A549 (cell line): ENCODE measurements at regions not wholly inside any gene's neighbourhood (a gene's known extent, or its start where the extent isn't known, plus 50 kb on each side); places are given as distances from the start of the nearest gene placed in this dataset.

Source experiments
- ATAC-seq, 2 experiments: fragments of 200-7000 bp in 1 of 2; fragments of >200 bp in 1 of 2; cut with Nextera tagmentation in 1 of 2; cut with Tn5 transposase in 1 of 2; 3 replicates each; pipeline versions ENCODE4 v1.8.0 to v1.9.1; 2018 to 2020; ENCODE audit warnings: mild to moderate bottlenecking in 1 of 2, moderate library complexity in 1 of 2
- CTCF ChIA-PET: fragments of 300-600 bp; sonication (Branson Sonifier 250); formaldehyde crosslinking; extraction: SDS; loops from one replicate; lab custom pipeline; 2021; ENCODE audit warnings: antibody characterized with exemption, inconsistent platforms; lab: Yijun Ruan, JAX
- POLR2A ChIA-PET: fragments of 350-600 bp; formaldehyde crosslinking; extraction: SDS; loops from one replicate; lab custom pipeline; 2021; ENCODE audit warnings: antibody characterized with exemption, inconsistent platforms; lab: Yijun Ruan, JAX
- DNase-seq, 2 experiments: peaks; one replicate each; pipeline versions ENCODE4 v3.0.0 to v3.0.0-alpha.2; 2011 to 2016; ENCODE audit warnings: low read depth in 1 of 2, low spot score in 1 of 2
- FAIRE-seq: peaks from 2 replicates; lab custom pipeline; 2011; peaks lifted over from hg19 to GRCh38; lab: Jason Lieb, UNC
- H3K27ac ChIP-seq, 2 experiments: fragments of >200 bp; sonication (Bioruptor Twin); formaldehyde crosslinking; 3 replicates each; pipeline ENCODE4 v1.5.1; 2016 to 2017
- H3K4me1 ChIP-seq: fragments of >200 bp; sonication (Bioruptor Twin); formaldehyde crosslinking; 3 replicates; pipeline ENCODE4 v1.6.1; 2016
- H3K4me2 ChIP-seq: fragments of >200 bp; sonication (Bioruptor Twin); formaldehyde crosslinking; 3 replicates; pipeline ENCODE4 v1.6.1; 2016
- H3K4me3 ChIP-seq: fragments of >200 bp; sonication (Bioruptor Twin); formaldehyde crosslinking; 3 replicates; pipeline ENCODE4 v1.5.1; 2016
- H3K9me3 ChIP-seq: fragments of >200 bp; sonication (Bioruptor Twin); formaldehyde crosslinking; 3 replicates; pipeline ENCODE4 v1.6.1; 2016
- BHLHE40 ChIP-seq: IDR thresholded peaks from 2 replicates; pipeline ENCODE4 v1.6.1; 2012; ENCODE audit warnings: low read depth, low read length, inconsistent platforms
- CEBPB ChIP-seq, 2 experiments: fragments of >200 bp in 1 of 2; sonication (Bioruptor Twin) in 1 of 2; formaldehyde crosslinking in 1 of 2; IDR thresholded peaks; 2 replicates each; pipeline ENCODE4 v1.6.1; 2012 to 2016
- CHD4 ChIP-seq: fragments of 200-600 bp; sonication (generic); IDR thresholded peaks from 2 replicates; pipeline ENCODE4 v1.6.1; 2016; ENCODE audit warnings: antibody characterized with exemption, mild to moderate bottlenecking, borderline replicate concordance
- EHF ChIP-seq: fragments of 250-450 bp; sonication (Bioruptor Pico); IDR thresholded peaks from 2 replicates; pipeline ENCODE4 v1.5.0; 2020; ENCODE audit warnings: mild to moderate bottlenecking
- ESRRA ChIP-seq: fragments of 150-350 bp; IDR thresholded peaks from 2 replicates; pipeline ENCODE4 v1.6.1; 2014; ENCODE audit warnings: mild to moderate bottlenecking, low read length, borderline replicate concordance
- FOSL2 ChIP-seq, 2 experiments: fragments of 450-650 bp in 1 of 2; fragments of >200 bp in 1 of 2; sonication (Bioruptor Twin) in 1 of 2; formaldehyde crosslinking; IDR thresholded peaks; 2 replicates each; pipeline versions ENCODE4 v1.5.0 to v1.6.1; 2016 to 2020; ENCODE audit warnings: mild to moderate bottlenecking in 1 of 2, moderate library complexity in 1 of 2
- GATA3 ChIP-seq: IDR thresholded peaks from 2 replicates; pipeline ENCODE4 v1.6.1; 2012; ENCODE audit warnings: borderline replicate concordance
- JUN ChIP-seq, 2 experiments: fragments of >200 bp; sonication (Bioruptor Twin); formaldehyde crosslinking; IDR thresholded peaks; 2 replicates in 1 of 2; 3 replicates in 1 of 2; pipeline ENCODE4 v1.6.1; 2016 to 2017
- KDM5A ChIP-seq: fragments of 200-600 bp; sonication (generic); IDR thresholded peaks from 2 replicates; pipeline ENCODE4 v1.6.1; 2016; ENCODE audit warnings: antibody characterized with exemption, mild to moderate bottlenecking
- MAZ ChIP-seq: fragments of 150-350 bp; IDR thresholded peaks from 2 replicates; pipeline ENCODE4 v1.6.1; 2014; ENCODE audit warnings: antibody characterized with exemption, low read depth, low read length, borderline replicate concordance
- MYC ChIP-seq: IDR thresholded peaks from 2 replicates; pipeline ENCODE4 v1.6.1; 2012; ENCODE audit warnings: mild to moderate bottlenecking, inconsistent platforms, low read length, improper control_type of control experiment, borderline replicate concordance
- NPAS2 ChIP-seq: fragments of 250-450 bp; sonication (Bioruptor Pico); IDR thresholded peaks from 2 replicates; pipeline ENCODE4 v1.8.0; 2022; ENCODE audit warnings: mild to moderate bottlenecking, moderate library complexity, borderline replicate concordance
- PHF8 ChIP-seq: fragments of 200-600 bp; sonication (generic); IDR thresholded peaks from 2 replicates; pipeline ENCODE4 v1.6.1; 2016; ENCODE audit warnings: low read depth, mild to moderate bottlenecking, antibody characterized with exemption, moderate library complexity, borderline replicate concordance
- POLR2AphosphoS2 ChIP-seq: conservative IDR thresholded peaks from 2 replicates; pipeline ENCODE4 v1.6.1; 2012; ENCODE audit warnings: low read length, improper control_type of control experiment, inconsistent platforms
- RAD21 ChIP-seq, 2 experiments: fragments of >200 bp in 1 of 2; sonication (Bioruptor Twin) in 1 of 2; formaldehyde crosslinking in 1 of 2; IDR thresholded peaks in 1 of 2; conservative IDR thresholded peaks in 1 of 2; 2 replicates in 1 of 2; 3 replicates in 1 of 2; pipeline ENCODE4 v1.6.1; 2012 to 2018; ENCODE audit warnings: inconsistent platforms in 1 of 2
- RCOR1 ChIP-seq: fragments of 150-350 bp; IDR thresholded peaks from 2 replicates; pipeline ENCODE4 v1.6.1; 2014; ENCODE audit warnings: antibody characterized with exemption, low read length, low read depth
- RFX5 ChIP-seq: fragments of 450-650 bp; IDR thresholded peaks from 2 replicates; pipeline ENCODE4 v1.7.1; 2014; ENCODE audit warnings: antibody characterized with exemption, mild to moderate bottlenecking, moderate library complexity
- SREBF2 ChIP-seq: fragments of 450-650 bp; IDR thresholded peaks from 2 replicates; pipeline ENCODE4 v1.6.1; 2014; ENCODE audit warnings: mild to moderate bottlenecking, moderate library complexity
- TFCP2L1 ChIP-seq: fragments of 250-450 bp; sonication (Bioruptor Pico); IDR thresholded peaks from 2 replicates; pipeline ENCODE4 v1.5.0; 2021; ENCODE audit warnings: mild to moderate bottlenecking
- TP53 ChIP-seq: fragments of 250-450 bp; sonication (Bioruptor Pico); IDR thresholded peaks from 2 replicates; pipeline ENCODE4 v1.5.0; 2021; ENCODE audit warnings: mild to moderate bottlenecking, moderate library complexity
- ZC3H11A ChIP-seq: fragments of 450-650 bp; IDR thresholded peaks from 2 replicates; pipeline ENCODE4 v1.6.1; 2014; ENCODE audit warnings: antibody characterized with exemption, mild to moderate bottlenecking
- ZFP36 ChIP-seq: fragments of 450-650 bp; IDR thresholded peaks from 2 replicates; pipeline ENCODE4 v1.6.1; 2014; ENCODE audit warnings: borderline replicate concordance; ENCODE audit not compliant: partially characterized antibody
- ZNF302 ChIP-seq: fragments of 250-450 bp; sonication (Bioruptor Pico); IDR thresholded peaks from 2 replicates; pipeline ENCODE4 v1.9.0; 2021; ENCODE audit warnings: inconsistent platforms, mild to moderate bottlenecking, moderate library complexity
- WGBS: methylation state at CpG from one replicate; pipeline ENCODE4 v1.1.6; 2017; ENCODE audit errors: missing lambda C conversion rate; 5-methylcytosine and 5-hydroxymethylcytosine counted together
- TF ChIP-seq, protein P1 (sequence below): IDR thresholded peaks from 2 replicates; pipeline ENCODE4 v1.6.1; 2012; ENCODE audit warnings: low read depth, borderline replicate concordance
- TF ChIP-seq, protein P2 (sequence below): fragments of >200 bp; sonication (Bioruptor Twin); formaldehyde crosslinking; IDR thresholded peaks from 3 replicates; pipeline ENCODE4 v1.5.1; 2016
- TF ChIP-seq, protein P3 (sequence below): fragments of >200 bp; sonication (Bioruptor Twin); formaldehyde crosslinking; IDR thresholded peaks from 3 replicates; pipeline ENCODE4 v1.6.1; 2016
- TF ChIP-seq, protein P4 (sequence below): fragments of 250-450 bp; sonication (Bioruptor Pico); IDR thresholded peaks from 2 replicates; pipeline ENCODE4 v1.5.0; 2020; ENCODE audit warnings: low read depth, mild to moderate bottlenecking, moderate library complexity
- TF ChIP-seq, protein P5 (sequence below): IDR thresholded peaks from 2 replicates; pipeline ENCODE4 v1.6.1; 2012
- TF ChIP-seq, protein P6 (sequence below): fragments of >200 bp; sonication (Bioruptor Twin); formaldehyde crosslinking; IDR thresholded peaks from 2 replicates; pipeline ENCODE4 v1.6.1; 2016

DNA sequence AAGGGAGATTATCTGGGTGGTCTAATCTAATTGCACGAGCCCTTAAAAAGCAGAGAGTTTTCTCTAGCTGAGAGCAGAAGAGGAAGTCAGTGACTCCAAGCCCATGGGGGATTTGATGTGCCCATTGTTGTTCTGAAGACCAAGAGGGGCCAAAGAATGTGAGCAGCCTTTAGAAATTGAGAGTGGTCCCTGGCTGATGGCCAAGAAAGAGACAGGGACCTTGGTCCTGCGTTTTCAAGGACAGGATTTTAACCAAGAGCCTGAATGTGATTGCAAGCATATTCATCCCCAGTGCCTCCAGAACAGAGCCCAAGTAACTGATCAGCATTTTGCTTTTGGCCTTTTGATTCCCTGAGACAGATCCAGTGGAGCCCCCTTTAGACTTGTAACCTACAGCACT lies 1353.9 kb downstream of the AACS start:
- FAIRE-seq (no peak), DNase-seq (no peak)
- 4% methylated on average over 2 of the region's 2 CpGs for WGBS
- Histone ChIP-seq H3K4me3 (no peak overlapping the region), H3K4me1 (no peaks in the 10 kb centered on the region), H3K27ac (no peak overlapping the region)
- TF ChIP-seq, protein P1, sequence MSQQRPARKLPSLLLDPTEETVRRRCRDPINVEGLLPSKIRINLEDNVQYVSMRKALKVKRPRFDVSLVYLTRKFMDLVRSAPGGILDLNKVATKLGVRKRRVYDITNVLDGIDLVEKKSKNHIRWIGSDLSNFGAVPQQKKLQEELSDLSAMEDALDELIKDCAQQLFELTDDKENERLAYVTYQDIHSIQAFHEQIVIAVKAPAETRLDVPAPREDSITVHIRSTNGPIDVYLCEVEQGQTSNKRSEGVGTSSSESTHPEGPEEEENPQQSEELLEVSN: no peak
- no peak for TF ChIP-seq NPAS2 (CRISPR knock-in tag)
- TF ChIP-seq RFX5: no peak
- TF ChIP-seq RCOR1: no peak
- TF ChIP-seq TP53 (CRISPR knock-in tag): no peak
- TF ChIP-seq EHF (CRISPR knock-in tag): no peak
- TF ChIP-seq, protein P2, sequence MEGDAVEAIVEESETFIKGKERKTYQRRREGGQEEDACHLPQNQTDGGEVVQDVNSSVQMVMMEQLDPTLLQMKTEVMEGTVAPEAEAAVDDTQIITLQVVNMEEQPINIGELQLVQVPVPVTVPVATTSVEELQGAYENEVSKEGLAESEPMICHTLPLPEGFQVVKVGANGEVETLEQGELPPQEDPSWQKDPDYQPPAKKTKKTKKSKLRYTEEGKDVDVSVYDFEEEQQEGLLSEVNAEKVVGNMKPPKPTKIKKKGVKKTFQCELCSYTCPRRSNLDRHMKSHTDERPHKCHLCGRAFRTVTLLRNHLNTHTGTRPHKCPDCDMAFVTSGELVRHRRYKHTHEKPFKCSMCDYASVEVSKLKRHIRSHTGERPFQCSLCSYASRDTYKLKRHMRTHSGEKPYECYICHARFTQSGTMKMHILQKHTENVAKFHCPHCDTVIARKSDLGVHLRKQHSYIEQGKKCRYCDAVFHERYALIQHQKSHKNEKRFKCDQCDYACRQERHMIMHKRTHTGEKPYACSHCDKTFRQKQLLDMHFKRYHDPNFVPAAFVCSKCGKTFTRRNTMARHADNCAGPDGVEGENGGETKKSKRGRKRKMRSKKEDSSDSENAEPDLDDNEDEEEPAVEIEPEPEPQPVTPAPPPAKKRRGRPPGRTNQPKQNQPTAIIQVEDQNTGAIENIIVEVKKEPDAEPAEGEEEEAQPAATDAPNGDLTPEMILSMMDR: no peak
- TF ChIP-seq, protein P3, sequence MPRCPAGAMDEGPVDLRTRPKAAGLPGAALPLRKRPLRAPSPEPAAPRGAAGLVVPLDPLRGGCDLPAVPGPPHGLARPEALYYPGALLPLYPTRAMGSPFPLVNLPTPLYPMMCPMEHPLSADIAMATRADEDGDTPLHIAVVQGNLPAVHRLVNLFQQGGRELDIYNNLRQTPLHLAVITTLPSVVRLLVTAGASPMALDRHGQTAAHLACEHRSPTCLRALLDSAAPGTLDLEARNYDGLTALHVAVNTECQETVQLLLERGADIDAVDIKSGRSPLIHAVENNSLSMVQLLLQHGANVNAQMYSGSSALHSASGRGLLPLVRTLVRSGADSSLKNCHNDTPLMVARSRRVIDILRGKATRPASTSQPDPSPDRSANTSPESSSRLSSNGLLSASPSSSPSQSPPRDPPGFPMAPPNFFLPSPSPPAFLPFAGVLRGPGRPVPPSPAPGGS: no peak
- no peak for TF ChIP-seq RAD21 (conservative IDR thresholded peaks at IDR 0.05 in 1 of 2, IDR thresholded peaks at IDR 0.05 in 1 of 2)
- TF ChIP-seq, all 56 proteins: peak for 0
- CTCF ChIA-PET: no interaction called here
- Histone ChIP-seq H3K9me3 (no peaks in the 10 kb centered on the region), H3K4me2 (no peak overlapping the region)
- POLR2A ChIA-PET: no interaction called here
- no peak for ATAC-seq

DNA sequence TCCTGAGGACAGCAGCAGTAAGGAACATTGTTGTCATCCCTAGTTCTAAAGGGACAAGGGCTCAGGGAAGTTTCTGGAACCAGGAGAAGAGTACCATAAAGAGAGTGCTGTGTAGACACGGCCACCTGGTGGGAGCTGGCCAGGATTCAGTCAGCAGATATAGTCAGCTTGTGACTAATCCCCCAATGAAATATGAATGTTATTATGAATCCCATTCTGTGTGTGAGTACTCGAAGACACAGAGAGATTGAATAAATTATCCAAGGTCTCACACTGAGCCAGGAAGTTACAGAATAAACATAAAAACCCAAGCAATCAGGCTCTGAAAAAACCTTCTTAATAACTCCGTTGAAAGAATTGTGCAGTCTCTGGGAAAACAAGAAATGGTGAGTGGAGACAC lies 1359.5 kb downstream of the AACS start:
- CTCF ChIA-PET: no interaction called here
- TF ChIP-seq, protein P1: no peak
- TF ChIP-seq, protein P4, sequence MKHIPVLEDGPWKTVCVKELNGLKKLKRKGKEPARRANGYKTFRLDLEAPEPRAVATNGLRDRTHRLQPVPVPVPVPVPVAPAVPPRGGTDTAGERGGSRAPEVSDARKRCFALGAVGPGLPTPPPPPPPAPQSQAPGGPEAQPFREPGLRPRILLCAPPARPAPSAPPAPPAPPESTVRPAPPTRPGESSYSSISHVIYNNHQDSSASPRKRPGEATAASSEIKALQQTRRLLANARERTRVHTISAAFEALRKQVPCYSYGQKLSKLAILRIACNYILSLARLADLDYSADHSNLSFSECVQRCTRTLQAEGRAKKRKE: no peak
- TF ChIP-seq SREBF2 (no peak), MAZ (no peak), MYC (no peak), CEBPB (IDR thresholded peaks at IDR 0.05) (no peak), ZC3H11A (no peak), RCOR1 (no peak)
- TF ChIP-seq, all 56 proteins: peak for 0
- ATAC-seq (no peak), FAIRE-seq (no peak), DNase-seq (no peak)
- no peak overlapping the region for H3K4me2 ChIP-seq
- WGBS: 16% methylated on average over 3 of the region's 3 CpGs
- no peak overlapping the region for H3K4me3 ChIP-seq
- POLR2A ChIA-PET: no interaction called here
- no peaks in the 10 kb centered on the region for H3K9me3 ChIP-seq
- no peak overlapping the region for H3K27ac ChIP-seq
- H3K4me1 ChIP-seq: no peaks in the 10 kb centered on the region

DNA sequence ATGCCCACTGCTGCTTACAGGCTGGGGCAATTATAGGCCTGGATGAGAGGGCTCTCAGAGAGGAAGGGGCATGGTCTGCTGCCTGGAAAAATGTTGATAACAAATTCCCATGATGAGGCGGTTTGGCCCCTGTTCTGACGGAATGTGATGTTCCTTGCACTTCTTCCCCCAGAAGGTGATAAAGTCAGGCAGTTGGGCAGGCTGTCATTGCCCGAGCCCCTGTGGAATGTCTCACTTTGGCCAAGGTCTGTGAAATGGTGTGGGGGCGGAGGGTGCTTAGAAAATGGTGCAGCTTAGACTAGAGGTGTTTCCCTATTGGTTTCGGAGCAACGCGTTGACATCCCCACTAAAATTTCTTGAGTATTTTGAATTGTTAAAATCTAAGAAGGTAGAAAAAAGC lies 1360.0 kb downstream of the AACS start:
- ATAC-seq (no peak), DNase-seq (no peak), FAIRE-seq (no peak)
- H3K27ac ChIP-seq: no peak overlapping the region
- no peaks in the 10 kb centered on the region for H3K9me3 ChIP-seq
- ChIA-PET POLR2A (no interaction called here), CTCF (no interaction called here)
- no peak overlapping the region for H3K4me2 ChIP-seq
- TF ChIP-seq EHF (CRISPR knock-in tag) (no peak), FOSL2 (IDR thresholded peaks at IDR 0.05) (no peak), FOSL2 (CRISPR knock-in tag; IDR thresholded peaks at IDR 0.05) (no peak), ESRRA (no peak), PHF8 (no peak), RAD21 (conservative IDR thresholded peaks at IDR 0.05 in 1 of 2, IDR thresholded peaks at IDR 0.05 in 1 of 2) (no peak), CEBPB (IDR thresholded peaks at IDR 0.05) (no peak), POLR2AphosphoS2 (no peak), RFX5 (no peak), MYC (no peak), ZNF302 (CRISPR knock-in tag) (no peak), CHD4 (no peak), TFCP2L1 (CRISPR knock-in tag) (no peak), JUN (IDR thresholded peaks at IDR 0.05) (no peak), ZFP36 (no peak), KDM5A (no peak), GATA3 (no peak), BHLHE40 (no peak)
- TF ChIP-seq, protein P5, sequence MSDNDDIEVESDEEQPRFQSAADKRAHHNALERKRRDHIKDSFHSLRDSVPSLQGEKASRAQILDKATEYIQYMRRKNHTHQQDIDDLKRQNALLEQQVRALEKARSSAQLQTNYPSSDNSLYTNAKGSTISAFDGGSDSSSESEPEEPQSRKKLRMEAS: no peak
- TF ChIP-seq, protein P6, sequence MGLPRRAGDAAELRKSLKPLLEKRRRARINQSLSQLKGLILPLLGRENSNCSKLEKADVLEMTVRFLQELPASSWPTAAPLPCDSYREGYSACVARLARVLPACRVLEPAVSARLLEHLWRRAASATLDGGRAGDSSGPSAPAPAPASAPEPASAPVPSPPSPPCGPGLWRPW: no peak
- no peaks in the 10 kb centered on the region for H3K4me1 ChIP-seq
- no peak overlapping the region for H3K4me3 ChIP-seq
- WGBS: 62% methylated on average over 7 of the region's 7 CpGs
